Neural cell (in vitro differentiated cells): ENCODE measurements at regions not wholly inside any gene's neighbourhood (a gene's known extent, or its start where the extent isn't known, plus 50 kb on each side); places are given as distances from the start of the nearest gene placed in this dataset.

ENCODE experiments used
- RAD21 ChIP-seq: fragments of 450-650 bp; conservative IDR thresholded peaks from 2 replicates; pipeline ENCODE4 v1.6.1; 2014; ENCODE audit warnings: antibody characterized with exemption, mild to moderate bottlenecking, moderate library complexity
- TF ChIP-seq, protein P1 (sequence below): fragments of 450-650 bp; IDR thresholded peaks from 2 replicates; pipeline ENCODE4 v1.5.1; 2014; ENCODE audit warnings: antibody characterized with exemption, mild to moderate bottlenecking, moderate library complexity; ENCODE audit not compliant: poor library complexity, severe bottlenecking

DNA sequence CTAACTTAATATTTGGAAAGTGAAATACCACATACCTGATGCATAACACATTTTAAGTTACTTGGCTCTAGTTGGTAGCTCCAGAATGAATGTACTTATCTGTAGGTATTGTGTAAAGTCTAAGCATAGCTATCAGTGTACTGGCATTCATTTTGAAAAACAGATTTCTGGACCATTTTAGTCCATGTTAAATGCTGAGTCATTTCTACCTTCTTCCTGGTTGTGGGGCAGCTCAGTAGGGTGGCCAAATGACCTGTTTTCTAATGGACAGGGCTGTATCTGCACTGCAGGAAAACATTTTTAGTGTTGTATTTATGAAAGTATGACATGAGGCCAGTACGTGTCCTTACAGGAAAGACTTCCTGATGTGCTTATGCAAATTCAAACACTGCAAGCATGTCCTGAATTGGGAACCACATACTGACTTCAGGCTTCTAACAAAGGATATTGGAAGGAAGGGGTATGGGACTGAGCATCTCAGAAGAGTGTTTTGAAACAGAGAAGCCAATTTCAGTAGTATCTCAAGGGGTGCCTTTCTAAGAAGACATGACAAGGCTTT, 300.3 kb upstream of the B3GALT2 start:
- TF ChIP-seq, protein P1, sequence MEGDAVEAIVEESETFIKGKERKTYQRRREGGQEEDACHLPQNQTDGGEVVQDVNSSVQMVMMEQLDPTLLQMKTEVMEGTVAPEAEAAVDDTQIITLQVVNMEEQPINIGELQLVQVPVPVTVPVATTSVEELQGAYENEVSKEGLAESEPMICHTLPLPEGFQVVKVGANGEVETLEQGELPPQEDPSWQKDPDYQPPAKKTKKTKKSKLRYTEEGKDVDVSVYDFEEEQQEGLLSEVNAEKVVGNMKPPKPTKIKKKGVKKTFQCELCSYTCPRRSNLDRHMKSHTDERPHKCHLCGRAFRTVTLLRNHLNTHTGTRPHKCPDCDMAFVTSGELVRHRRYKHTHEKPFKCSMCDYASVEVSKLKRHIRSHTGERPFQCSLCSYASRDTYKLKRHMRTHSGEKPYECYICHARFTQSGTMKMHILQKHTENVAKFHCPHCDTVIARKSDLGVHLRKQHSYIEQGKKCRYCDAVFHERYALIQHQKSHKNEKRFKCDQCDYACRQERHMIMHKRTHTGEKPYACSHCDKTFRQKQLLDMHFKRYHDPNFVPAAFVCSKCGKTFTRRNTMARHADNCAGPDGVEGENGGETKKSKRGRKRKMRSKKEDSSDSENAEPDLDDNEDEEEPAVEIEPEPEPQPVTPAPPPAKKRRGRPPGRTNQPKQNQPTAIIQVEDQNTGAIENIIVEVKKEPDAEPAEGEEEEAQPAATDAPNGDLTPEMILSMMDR, result no peak
- TF ChIP-seq RAD21, result no peak
